Astrocyte of the cerebellum (primary cell): ENCODE measurements at regions not wholly inside any gene's neighbourhood (a gene's known extent, or its start where the extent isn't known, plus 50 kb on each side); places are given as distances from the start of the nearest gene placed in this dataset.

Experiments used
- DNase-seq: peaks from one replicate; pipeline ENCODE4 v3.0.0-alpha.2; 2011; ENCODE audit warnings: low read depth
- H3K4me3 ChIP-seq: 2 replicates; pipeline ENCODE4 v1.5.1; 2011; ENCODE audit warnings: mild to moderate bottlenecking, low read depth, low read length, moderate library complexity
- CTCF ChIP-seq: IDR thresholded peaks from 2 replicates; pipeline ENCODE4 v1.5.1; 2012; ENCODE audit warnings: low read length, low read depth, moderate library complexity, mild to moderate bottlenecking; ENCODE audit errors: missing control alignments
- in situ Hi-C: cut with HindIII; loops from 2 replicates; pipeline ENCODE4 v1.10.0; 2017; ENCODE audit warnings: low sequenced_read_pairs

GRCh38 chr4:96986816-96987215 lies 1146.9 kb downstream of the PDHA2 start:
- in situ Hi-C loops: no loop called here
- no peak for DNase-seq
- TF ChIP-seq CTCF: no peak
- no peak overlapping the region for H3K4me3 ChIP-seq

- in situ Hi-C loops: no loop called here
- DNase-seq: no peak
- TF ChIP-seq CTCF: no peak
- no peak overlapping the region for H3K4me3 ChIP-seq
These were observed 1151.2 kb downstream of the PDHA2 start for GRCh38 chr4:96991083-96991482.

- H3K4me3 ChIP-seq: no peak overlapping the region
- in situ Hi-C loops: no loop called here
- no peak for TF ChIP-seq CTCF
- no peak for DNase-seq
These were observed 1150.8 kb downstream of the STPG2 start for GRCh38 chr4:96992443-96992842.

GRCh38 chr4:96993560-96993959 lies 1149.7 kb downstream of the STPG2 start:
- TF ChIP-seq CTCF: no peak
- in situ Hi-C loops: no loop called here
- no peak for DNase-seq
- H3K4me3 ChIP-seq: no peak overlapping the region

- H3K4me3 ChIP-seq: no peak overlapping the region
- in situ Hi-C loops: no loop called here
- TF ChIP-seq CTCF: no peak
- DNase-seq: no peak
These were observed 1139.6 kb downstream of the STPG2 start for GRCh38 chr4:97003715-97004114.

GRCh38 chr4:97013309-97013708 lies 1130.0 kb downstream of the STPG2 start:
- no peak overlapping the region for H3K4me3 ChIP-seq
- TF ChIP-seq CTCF: no peak
- DNase-seq: no peak
- in situ Hi-C loops: no loop called here

GRCh38 chr4:97013711-97014110 lies 1129.6 kb downstream of the STPG2 start:
- H3K4me3 ChIP-seq: no peak overlapping the region
- DNase-seq: no peak
- TF ChIP-seq CTCF: no peak
- in situ Hi-C loops: no loop called here
